ENCODE measurements at regions not wholly inside any gene's neighbourhood (a gene's known extent, or its start where the extent isn't known, plus 50 kb on each side); places are given as distances from the start of the nearest gene placed in this dataset.

DNA sequence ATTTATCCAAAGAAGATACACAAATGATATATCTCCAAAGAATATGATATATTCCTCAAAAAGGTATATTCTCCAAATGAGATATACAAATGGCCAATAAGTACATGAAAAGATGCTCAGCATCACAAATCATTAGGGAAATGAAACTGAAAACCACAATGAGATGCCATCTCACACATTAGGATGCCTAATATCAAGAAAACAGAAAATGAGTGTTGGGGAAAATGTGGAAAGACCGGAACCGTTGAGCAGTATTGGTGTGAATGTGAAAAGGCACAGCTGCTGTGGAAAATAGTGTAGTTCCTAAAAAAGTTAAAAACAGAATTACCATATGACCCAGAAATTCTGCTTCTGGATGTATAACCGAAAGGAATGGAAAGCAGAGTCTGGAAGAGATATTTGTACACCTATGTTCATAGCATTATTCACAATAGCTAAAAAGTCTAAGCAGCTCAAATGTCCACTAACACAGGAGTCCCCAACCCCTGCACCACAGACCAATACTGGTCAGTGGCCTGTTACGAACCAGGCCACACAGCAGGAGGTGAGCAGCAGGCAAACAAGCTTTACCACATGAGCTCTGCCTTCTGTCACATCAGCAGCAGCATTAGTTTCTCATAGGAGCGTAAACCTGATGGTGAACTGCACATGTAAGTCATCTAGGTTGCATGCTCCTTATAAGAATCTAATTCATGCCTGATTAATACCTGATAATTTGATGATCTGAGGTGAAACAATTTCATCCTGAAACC, 291.9 kb downstream of the PCDH20 start:
- Histone ChIP-seq H3K4me3 (no peak overlapping the region), H2AFZ (no peak overlapping the region), H3K9me2 (replicated peaks; ENCODE audit: insufficient read depth) (no peaks in the 10 kb centered on the region), H3K4me2 (no peak overlapping the region), H3K36me3 (replicated peaks; ENCODE audit: insufficient read depth, low read depth) (no peaks in the 10 kb centered on the region), H4K20me1 (ENCODE audit: insufficient read depth, poor library complexity, severe bottlenecking) (no peaks in the 10 kb centered on the region), H3K27ac (no peak overlapping the region), H3K9me3 (ENCODE audit: low read depth) (no peaks in the 10 kb centered on the region), H3K79me2 (no peaks in the 10 kb centered on the region), H3K4me1 (ENCODE audit: insufficient read depth) (no peaks in the 10 kb centered on the region), H3K27me3 (no peaks in the 10 kb centered on the region)
- no peak for TF ChIP-seq CTCF (IDR thresholded peaks at IDR 0.05; ENCODE audit: poor library complexity)
- no peak for TF ChIP-seq EZH2phosphoT487 (IDR thresholded peaks at IDR 0.05; ENCODE audit: low read depth, severe bottlenecking, unreplicated experiment)
- TF ChIP-seq EZH2 (IDR thresholded peaks at IDR 0.05; ENCODE audit: borderline replicate concordance) = no peak
- no peak for DNase-seq (ENCODE audit: low spot score)
- WGBS (ENCODE audit: low lambda C conversion rate, missing lambda C conversion rate) = 87% methylated on average over 5 of the region's 5 CpGs

- no peak overlapping the region for H3K4me3 ChIP-seq
- H3K4me1 ChIP-seq (ENCODE audit: insufficient read depth) = no peaks in the 10 kb centered on the region
- no peaks in the 10 kb centered on the region for H3K9me3 ChIP-seq (ENCODE audit: low read depth)
- H3K79me2 ChIP-seq = no peaks in the 10 kb centered on the region
- H3K36me3 ChIP-seq (replicated peaks; ENCODE audit: insufficient read depth, low read depth) = no peaks in the 10 kb centered on the region
- WGBS (ENCODE audit: low lambda C conversion rate, missing lambda C conversion rate) = 77% methylated on average over 3 of the region's 3 CpGs
- H2AFZ ChIP-seq = no peak overlapping the region
- H3K27ac ChIP-seq = no peak overlapping the region
- no peaks in the 10 kb centered on the region for H3K9me2 ChIP-seq (replicated peaks; ENCODE audit: insufficient read depth)
- DNase-seq (ENCODE audit: low spot score) = no peak
- H3K27me3 ChIP-seq = no peaks in the 10 kb centered on the region
- H4K20me1 ChIP-seq (ENCODE audit: insufficient read depth, poor library complexity, severe bottlenecking) = no peaks in the 10 kb centered on the region
- TF ChIP-seq EZH2phosphoT487 (IDR thresholded peaks at IDR 0.05; ENCODE audit: low read depth, severe bottlenecking, unreplicated experiment) = no peak
- TF ChIP-seq EZH2 (IDR thresholded peaks at IDR 0.05; ENCODE audit: borderline replicate concordance) = no peak
- no peak for TF ChIP-seq CTCF (IDR thresholded peaks at IDR 0.05; ENCODE audit: poor library complexity)
- H3K4me2 ChIP-seq = no peak overlapping the region
Measured at GRCh38 chr13:61113140-61113658, 302.4 kb downstream of the PCDH20 start.

DNA sequence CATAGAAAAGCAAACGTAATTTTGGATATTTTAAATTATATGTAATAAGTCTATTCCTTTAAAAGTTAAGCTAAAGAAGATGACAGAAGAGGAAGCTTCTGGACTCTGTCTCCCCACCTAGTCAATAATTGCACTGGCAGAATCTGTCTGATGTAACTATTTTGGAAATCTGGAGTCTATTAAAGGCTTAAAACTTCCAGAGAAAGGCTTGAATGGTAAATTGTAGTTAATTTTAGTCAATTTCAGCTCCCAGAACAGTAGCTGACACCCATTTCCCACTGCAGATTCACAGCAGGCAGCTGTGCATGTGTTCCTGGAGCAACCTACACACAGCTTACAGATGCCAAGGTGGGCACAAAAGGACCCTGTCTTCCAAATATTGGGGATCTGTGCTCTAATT, 304.1 kb downstream of the PCDH20 start:
- no peak overlapping the region for H3K4me3 ChIP-seq
- H3K9me3 ChIP-seq (ENCODE audit: low read depth) = no peaks in the 10 kb centered on the region
- DNase-seq (ENCODE audit: low spot score) = no peak
- H3K79me2 ChIP-seq = no peaks in the 10 kb centered on the region
- TF ChIP-seq CTCF (IDR thresholded peaks at IDR 0.05; ENCODE audit: poor library complexity) (no peak), EZH2phosphoT487 (IDR thresholded peaks at IDR 0.05; ENCODE audit: low read depth, severe bottlenecking, unreplicated experiment) (no peak), EZH2 (IDR thresholded peaks at IDR 0.05; ENCODE audit: borderline replicate concordance) (no peak)
- H3K27ac ChIP-seq = no peak overlapping the region
- no peaks in the 10 kb centered on the region for H3K4me1 ChIP-seq (ENCODE audit: insufficient read depth)
- no peaks in the 10 kb centered on the region for H3K9me2 ChIP-seq (replicated peaks; ENCODE audit: insufficient read depth)
- 56% methylated on average over 1 of the region's 1 CpG for WGBS (ENCODE audit: low lambda C conversion rate, missing lambda C conversion rate)
- no peaks in the 10 kb centered on the region for H3K27me3 ChIP-seq
- H2AFZ ChIP-seq = no peak overlapping the region
- no peak overlapping the region for H3K4me2 ChIP-seq
- H4K20me1 ChIP-seq (ENCODE audit: insufficient read depth, poor library complexity, severe bottlenecking) = no peaks in the 10 kb centered on the region
- no peaks in the 10 kb centered on the region for H3K36me3 ChIP-seq (replicated peaks; ENCODE audit: insufficient read depth, low read depth)

Measured in hepatocyte (in vitro differentiated cells).